HG02678 (cell line): ENCODE measurements at regions not wholly inside any gene's neighbourhood (a gene's known extent, or its start where the extent isn't known, plus 50 kb on each side); places are given as distances from the start of the nearest gene placed in this dataset.
"Not testable (repeated sequence)": the region's sequence is repeated elsewhere in the genome, so short reads cannot be mapped to it uniquely, and the experiment has no call there.

Experiments used
- ATAC-seq: cut with Tn5 transposase; IDR thresholded peaks from one replicate; pipeline ENCODE4 v1.9.1; 2021; ENCODE audit warnings: mild to moderate bottlenecking, moderate library complexity; ENCODE audit not compliant: unreplicated experiment

DNA sequence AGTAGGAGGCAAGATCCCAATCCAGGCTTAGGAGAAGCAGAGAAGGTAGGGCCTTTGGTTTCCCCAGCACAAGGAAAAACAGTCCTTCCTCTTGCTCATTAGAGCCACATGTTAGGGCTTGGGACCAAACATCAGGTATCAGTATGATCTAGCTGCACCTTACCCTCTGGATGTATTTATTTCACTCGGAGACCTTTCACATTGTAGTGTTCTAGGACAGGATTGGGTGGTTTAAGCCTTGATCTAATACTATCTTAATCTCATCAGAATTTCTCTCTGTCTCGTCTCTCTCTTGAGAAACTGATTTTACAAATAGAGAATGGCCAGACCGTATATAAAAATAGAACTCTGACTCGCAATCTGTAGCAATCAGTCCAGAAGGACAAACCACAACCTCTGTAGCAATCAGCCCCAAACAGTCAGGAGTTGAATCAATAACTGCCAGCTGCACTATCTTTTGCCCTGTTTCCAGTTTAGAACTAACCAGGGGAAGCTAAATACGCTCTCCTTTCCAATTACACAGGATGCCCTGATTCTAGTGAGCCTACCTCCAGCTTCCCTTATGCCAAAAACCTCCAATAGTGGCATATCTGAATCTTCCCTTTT is 207.1 kb downstream of the TDRD15 start:
- ATAC-seq = no peak

DNA sequence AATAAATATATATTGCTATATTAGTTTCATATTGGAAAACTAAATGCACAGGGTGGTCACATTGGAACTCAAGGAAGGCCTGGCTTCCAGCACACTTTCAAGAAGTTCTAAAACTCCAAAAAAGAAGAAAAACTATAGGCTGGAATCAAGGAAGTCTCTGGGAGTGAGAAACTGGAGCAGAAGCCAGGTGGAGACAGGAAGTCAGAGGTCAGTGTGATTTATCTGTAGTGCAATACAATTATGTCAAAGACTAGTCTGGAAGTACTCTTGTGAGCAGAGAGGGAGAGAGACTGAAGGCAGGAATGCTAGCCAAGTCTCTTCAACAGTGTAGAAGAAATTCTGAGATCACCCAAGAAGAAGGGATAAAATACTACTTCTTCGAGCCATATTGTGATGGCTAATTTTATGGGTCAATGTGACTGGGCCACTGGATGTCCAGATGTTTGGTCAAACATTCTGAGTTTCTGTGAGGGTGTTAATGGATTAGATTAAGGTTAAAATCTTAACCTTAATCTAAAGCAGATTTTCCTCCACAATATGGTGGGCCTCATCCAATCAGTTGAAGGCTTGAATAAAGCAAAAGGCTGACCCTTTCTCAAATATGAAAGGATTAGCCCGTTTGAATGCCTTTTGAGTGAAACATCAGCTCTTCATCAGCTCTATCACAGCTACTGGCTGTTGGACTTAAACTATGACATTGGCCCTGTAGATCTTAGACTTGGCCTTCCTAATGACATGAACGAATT is 208.0 kb downstream of the TDRD15 start:
- no peak for ATAC-seq

DNA sequence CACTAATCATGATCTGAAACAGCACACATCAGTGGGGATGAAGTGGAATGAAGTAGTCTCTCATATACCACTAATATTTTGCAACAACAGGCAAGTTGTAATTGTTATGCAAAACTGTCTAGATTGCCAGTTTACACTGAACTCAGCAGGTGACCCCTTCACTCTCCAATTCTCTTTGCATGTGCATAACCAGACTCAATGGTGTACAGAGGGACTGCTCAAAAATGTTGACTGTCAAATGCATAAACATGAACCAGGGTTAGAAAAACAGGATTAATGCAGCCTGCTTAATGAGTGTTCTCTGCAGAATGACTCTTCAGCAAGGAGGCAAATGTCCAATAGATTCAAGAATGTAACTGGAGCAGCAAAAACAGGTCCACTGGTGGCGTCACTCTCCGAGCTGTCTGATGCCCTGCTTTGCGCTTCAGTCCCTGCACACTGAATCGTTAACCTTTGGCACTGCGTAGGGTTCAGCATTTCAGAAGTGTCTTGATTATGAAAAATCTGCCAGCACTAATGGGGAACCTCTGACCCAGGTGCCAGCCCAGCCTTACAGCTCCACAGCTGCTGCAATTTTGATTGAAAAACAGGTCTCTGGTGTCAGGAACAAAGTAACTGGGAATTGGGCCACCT is 209.3 kb downstream of the TDRD15 start:
- ATAC-seq = no peak

DNA sequence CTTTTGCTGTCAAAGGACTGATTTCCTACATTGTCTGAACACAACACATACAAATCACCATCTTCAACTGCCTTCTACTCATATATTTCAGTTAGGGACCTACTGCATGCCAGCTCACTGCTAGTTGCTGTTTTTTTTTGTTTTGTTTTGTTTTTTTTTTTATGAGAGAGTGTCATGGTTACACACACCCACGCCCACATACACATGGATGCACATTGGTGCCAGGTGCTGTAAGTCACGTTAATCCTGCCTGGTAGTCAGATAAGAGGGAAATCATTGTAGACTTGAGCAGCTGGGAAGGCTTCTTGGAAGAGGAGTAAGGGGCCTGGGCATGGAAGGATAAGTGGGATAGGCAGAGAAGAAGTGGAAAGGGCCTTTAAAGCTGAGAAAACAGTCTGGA is 209.9 kb downstream of the TDRD15 start:
- ATAC-seq = no peak

DNA sequence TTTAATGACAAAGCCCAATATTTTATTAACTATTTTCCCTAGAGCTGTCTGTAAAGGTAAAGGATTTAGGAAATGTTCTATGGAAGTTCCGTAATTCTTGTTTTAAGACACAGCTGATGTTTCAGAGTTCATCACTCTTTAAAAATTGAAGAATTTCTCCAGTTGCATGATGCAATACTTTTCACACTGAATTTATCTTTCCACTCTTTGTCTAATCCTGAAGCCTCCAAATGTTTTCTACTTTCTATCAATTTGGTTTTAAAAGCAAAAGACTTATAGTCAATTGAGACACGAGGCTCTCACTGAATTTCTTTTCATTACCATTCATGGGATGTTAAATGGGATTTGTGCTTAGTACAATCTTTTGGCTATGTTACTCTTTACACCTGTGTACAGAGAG is 223.2 kb downstream of the TDRD15 start:
- ATAC-seq = no peak

DNA sequence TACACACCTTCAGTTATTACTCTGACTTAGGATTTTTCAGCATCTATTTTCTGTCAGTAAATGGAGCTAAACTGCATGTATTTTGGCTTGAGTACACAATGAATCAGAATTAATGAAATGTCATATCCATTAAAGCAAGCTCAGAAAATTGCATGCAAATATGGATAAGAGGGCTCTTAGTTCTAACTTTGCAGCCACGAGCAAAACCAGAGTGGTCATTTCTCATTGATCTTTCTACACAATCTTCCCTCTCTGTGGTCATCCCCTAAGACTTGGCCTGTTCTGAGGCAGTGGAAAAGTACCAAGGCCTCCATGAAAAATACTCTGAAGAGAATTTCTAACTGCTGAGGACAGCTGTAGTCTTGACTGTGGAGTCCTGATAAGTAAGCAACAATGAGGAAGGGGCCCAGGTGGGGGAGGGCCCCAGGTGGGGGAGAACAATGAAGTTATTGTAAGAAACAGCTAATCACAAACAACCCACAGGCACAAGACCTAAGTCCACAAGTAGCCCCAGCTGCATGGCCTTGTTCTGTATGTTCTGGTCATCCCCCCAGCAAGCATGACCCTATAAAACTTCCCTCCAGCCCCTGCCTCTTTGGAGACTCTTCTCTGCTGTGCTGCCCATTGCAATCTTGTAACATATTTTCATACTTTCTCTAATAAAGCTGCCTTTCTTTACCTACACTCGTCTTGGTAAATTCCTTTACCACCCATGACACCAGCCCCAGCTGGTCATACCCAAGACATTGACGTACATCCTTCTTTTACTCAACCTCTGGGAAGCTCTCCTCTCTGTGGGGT is 230.3 kb downstream of the TDRD15 start:
- ATAC-seq = no peak

DNA sequence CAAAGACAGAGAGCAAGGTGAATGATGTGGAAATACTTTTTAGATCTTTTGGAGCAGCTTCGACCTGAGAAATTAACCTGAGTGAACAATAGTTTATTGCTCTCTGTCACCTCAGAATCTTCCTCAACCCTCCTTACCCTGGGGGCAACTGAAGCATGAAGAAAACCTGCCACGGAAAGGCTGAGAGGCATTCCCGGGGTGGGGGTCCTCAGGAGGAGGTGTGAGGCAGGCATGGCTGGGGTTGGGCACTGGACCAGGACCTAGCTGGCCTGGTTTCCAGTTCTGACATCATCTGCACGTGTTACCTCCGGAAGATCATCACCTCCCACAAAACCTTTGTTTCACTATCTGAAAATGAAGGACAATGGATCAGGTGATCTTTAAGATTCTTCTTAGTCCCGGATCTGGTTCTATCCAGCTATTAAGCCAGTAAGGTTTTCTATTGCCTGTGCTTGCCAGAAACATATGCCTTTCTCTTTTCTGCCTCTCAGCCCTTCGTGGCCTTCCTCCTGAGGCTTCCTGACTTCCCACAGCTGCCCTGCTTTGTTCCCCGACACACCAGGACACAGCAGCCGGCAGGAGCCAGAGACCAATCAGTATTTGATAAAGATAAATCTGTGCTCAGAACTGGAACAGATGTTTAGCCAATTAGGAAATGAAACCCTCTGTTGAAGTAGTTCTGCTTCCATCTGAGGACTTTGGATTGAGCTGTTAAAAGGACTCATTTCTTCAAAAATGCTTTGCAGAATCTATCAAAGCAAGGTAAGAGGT is 232.5 kb downstream of the TDRD15 start:
- no peak for ATAC-seq

DNA sequence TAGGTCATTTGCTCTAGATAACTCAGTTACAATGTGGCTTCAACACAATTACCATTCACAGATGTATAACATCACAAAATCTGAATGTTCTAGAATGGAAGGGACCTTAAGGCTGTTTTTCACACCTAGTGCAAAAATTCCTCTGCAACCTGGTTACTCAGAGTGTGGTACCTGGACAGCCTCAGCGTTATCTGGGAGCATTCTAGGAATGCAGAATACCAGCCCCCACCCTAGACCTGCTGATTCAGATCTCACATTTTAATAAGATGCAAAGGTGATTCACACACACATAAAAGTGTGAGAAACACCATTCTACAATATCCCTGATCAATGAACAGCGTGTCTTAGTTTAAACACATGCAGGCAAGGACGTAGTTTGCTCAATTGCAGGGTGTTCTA is 233.1 kb downstream of the TDRD15 start:
- no peak for ATAC-seq

DNA sequence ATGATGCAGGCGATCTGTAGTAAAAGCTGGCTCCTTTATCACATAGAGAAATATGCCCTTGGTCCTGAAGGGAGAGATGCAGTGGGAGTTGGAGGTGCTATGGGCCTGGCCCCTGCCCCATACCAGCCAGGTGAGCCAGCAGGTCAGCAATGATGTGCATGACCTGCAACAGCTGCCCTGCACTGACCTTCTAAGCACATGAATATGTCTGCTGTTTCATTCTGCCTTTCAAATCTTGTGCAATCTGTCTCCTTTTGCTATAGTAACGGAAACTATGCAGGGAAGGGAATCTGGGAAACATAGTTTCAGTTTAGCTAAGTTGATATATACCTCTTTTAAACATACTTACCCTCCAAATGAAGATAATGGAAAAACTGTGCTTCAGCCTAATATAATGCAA is 235.2 kb downstream of the TDRD15 start:
- no peak for ATAC-seq

DNA sequence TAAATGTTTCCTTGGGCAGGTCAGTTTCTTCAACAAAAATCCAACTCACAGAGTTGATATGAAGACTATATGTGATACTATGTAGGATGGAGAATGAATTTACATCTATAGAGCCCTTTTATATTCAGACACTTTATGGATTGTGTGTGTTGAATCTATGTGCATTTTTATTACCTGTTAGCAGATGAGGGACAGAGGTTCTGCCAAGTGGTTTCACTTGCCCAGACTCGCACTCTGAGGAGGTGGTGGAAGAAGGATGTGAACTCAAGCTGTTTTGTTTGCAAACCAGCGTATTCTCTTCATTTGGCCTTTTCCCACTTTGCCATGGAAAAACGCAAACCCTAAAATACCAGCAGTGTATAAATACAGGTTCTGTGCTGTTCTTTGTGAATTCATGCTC is 237.6 kb downstream of the TDRD15 start:
- no peak for ATAC-seq

DNA sequence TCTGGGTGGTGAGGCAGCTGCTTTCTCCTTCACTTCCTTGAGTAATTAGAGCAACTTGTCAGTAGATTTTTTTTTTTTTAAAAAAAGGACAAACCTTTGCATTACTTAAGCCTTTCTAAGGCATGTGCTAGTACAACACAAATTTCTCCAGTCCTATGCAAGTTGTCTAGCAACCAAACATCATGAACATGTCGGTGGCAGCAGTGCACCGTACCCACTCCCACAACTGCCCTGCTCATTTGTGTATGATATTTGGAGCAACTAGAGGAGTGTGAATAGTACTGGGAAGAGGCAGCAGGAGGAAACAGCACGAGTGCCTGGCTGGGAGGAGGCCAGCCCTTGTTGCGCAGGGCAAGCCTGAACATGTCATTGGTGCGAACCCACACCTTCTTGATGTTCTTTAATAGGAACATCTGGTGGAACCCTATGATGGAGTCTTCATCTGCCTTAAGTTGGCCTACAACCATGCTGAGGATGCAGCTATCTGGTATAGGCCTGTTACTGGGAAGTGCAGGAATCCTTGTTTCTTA is 238.3 kb downstream of the TDRD15 start:
- ATAC-seq = no peak

DNA sequence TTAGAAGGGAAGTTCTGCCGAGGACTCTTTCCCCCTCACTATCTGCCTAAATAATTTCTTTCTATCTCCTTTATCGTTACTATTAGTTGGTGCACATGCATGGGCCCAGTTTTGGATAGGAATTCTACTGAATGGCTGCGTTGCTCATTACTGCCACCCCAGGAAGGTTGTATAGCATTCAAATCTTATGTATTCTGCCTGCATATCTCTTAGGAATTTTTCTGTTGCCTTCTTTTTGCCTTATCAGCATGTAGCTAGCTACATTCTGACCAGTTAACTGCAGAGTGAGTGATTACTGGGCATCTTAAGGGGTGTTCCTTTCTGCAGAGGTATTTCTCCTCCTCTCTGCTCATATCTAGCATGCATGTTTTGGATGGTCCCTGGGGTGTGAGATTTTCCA is 239.6 kb downstream of the TDRD15 start:
- ATAC-seq = no peak

DNA sequence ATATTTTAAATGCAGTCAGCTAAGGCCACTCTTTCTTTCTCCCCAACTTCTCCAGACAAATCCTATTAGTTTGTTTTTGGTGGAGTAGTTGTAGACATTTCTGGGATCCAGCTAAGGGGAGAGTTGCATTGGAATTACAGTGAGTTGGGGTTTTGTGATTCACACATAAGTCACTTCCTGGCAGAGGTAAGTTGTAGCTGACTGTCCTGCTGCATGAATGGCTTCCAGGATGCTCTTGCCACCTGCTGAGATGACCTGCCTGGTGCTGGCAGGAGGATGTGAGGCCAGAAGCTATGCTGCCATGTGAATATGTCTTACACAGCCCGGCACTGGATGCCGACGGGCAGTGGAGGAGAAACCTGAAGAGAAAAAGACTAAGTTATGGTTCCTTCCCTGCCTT is 243.7 kb downstream of the TDRD15 start:
- ATAC-seq = no peak

DNA sequence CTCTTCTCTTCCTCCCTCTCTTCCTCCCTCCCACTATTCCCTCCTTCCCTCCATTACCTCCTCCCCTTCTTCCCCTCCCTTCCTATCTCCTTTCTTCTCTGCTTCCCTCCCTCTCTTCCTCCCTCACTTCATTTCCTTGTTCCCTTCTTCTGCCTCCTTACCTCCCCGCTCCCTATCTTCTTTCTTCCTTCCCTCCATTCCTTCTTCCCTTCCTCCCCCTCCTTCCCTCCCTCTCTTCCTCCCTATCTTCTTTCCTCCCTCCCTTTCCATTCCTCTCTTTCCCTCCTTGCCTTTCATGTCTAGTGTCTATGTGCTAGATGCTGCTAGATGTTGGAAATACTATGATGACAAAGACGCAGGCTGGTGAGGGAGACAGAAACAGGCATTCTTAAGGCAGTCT is 246.0 kb downstream of the TDRD15 start:
- ATAC-seq = no peak

DNA sequence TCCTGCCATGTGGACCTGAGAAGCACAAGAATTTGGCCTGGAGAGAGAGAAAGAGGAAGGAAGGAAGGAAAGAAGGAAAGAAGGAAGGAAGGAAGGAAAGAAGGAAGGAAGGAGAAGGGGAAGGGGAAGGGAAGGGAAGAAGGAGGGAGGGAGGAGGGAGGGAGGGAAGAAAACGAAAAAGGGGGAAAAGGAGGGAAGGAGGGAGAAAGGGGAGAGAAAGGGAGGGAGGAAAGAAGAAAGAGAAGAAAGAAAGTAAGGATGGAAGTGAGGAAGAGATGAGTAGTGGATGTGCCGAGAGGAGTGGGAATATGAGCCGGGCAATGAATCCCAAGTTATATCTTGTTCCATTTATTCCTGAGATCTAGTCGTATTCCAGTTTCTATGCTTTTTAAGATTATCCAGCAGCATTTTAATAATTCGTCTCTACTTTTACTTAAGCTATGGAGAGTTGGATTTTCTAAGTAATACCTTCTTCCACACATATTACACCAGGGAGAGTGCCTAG is 247.8 kb downstream of the TDRD15 start:
- no peak for ATAC-seq

DNA sequence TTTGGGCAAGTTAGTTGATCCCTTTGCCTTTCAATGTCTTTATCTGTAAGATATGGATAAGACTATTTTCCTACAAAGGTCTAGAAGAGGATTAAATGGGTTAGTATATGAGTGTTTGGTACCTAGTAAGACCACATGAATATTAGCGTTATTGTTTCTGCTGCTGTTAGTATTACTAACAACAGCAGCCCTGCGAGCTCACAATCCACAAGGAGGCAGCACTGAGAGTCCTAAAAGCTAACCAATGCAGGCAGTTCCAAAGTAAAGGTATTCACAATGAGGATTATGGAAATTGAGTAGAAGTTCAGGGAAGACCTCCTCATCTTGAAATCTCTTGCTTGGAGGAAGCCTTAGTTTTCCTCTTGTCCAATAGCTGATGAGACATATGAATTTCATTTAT is 248.9 kb downstream of the TDRD15 start:
- ATAC-seq = no peak

DNA sequence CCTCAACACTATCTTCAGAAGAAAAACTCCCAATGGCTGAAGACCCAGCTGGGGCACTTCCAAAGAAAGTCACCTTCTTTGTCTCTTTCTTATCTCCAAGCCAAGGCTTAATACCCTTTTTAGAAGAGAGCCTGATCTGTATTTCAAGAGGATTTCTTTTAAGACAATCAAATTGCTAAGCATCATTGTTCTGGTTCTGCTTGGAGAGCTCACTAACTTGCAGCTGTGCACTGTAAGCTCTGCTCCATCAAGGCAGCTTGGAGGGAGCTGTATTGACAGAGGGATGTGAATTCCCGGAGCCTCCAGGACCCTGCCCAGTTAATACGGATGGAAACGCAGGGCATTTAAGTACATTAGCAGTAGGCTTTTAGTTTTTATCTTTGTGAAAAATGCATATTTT is 253.1 kb downstream of the TDRD15 start:
- no peak for ATAC-seq

DNA sequence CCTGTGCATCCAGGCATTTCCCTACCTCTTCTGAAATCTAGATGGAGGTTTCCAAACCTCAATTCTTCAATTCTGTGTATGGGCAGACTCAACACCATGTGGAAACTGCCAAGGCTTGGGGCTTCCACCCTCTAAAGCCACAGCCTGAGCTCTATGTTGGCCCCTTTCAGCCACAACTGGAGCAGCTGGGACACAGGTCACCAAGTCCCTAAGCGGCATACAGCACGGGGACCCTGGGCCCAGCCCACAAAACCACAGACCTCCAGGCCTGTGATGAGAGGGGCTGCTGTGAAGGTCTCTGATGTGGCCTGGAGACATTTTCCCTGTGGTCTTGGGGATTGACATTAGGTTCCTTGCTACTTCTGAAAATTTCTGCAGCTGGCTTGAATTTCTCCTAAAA is 255.4 kb downstream of the TDRD15 start:
- no peak for ATAC-seq

DNA sequence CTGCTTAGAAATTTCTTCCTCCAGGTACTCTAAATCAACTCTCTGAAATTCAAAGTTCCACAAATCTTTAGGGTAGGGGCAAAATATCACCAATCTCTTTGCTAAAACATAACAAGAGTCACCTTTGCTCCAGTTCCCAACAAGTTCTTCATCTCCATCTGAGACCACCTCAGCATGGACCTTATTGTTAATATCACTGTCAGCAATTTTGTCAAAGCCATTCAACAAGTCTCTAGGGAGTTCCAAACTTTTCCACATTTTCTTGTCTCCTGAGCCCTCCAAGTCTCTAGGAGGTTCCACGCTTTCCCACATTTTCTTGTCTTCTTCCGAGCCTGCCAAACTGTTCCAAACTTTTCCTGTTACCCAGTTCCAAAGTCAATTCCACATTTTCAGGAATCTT is 255.9 kb downstream of the TDRD15 start:
- ATAC-seq = not testable (repeated sequence)

DNA sequence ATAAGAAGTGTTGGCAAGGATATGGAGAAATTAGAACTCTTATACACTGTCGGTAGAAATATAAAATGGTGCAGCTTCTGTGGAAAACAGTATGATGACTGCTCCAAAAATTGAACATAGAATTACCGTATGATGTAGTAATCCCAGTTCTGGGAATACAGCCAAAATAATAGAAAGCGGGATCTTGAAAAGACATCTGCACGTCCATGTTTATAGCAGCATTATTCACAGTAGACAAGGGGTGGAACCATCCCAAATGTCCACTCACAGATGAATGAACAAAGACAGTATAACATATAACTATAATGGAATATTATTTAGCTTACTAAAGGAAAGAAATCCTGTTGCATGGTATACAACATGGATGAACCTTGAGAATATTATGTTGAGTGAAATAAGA is 257.7 kb downstream of the TDRD15 start:
- no peak for ATAC-seq
